Endothelial cell of umbilical vein (primary cell): ENCODE measurements at regions not wholly inside any gene's neighbourhood (a gene's known extent, or its start where the extent isn't known, plus 50 kb on each side); places are given as distances from the start of the nearest gene placed in this dataset.

Experiments used
- BruUV-seq: library from RNA; stranded (reverse); fragments of 400-500 nt; replicated peaks from 2 replicates; lab custom pipeline; 2021; lab: Mats Ljungman, UMichigan
- CTCF ChIA-PET: fragments of 300-600, 350-600 bp; sonication (Branson Sonifier 250); formaldehyde crosslinking; loops from one replicate; lab custom pipeline; 2021; ENCODE audit warnings: antibody characterized with exemption, inconsistent platforms; lab: Charles Lee
- POLR2A ChIA-PET: fragments of 300-600, 350-600 bp; sonication (Branson Sonifier 250); formaldehyde crosslinking; loops from one replicate; lab custom pipeline; 2021; ENCODE audit warnings: antibody characterized with exemption, inconsistent platforms; lab: Charles Lee
- DNase-seq: peaks from one replicate; pipeline ENCODE4 v3.0.0-alpha.2; 2011; ENCODE audit warnings: low read depth, low spot score
- FAIRE-seq: peaks from 2 replicates; lab custom pipeline; 2011; peaks lifted over from hg19 to GRCh38; lab: Jason Lieb, UNC
- H2AFZ ChIP-seq: 2 replicates; pipeline ENCODE4 v1.6.0; 2012; ENCODE audit warnings: low read depth, low read length, control low read depth, inconsistent platforms
- H3K27ac ChIP-seq: 2 replicates; pipeline ENCODE4 v1.5.1; 2011; ENCODE audit warnings: low read depth, mild to moderate bottlenecking, control low read depth, low read length, moderate library complexity; ENCODE audit not compliant: insufficient read depth
- H3K27me3 ChIP-seq, 2 experiments: 2 replicates each; pipeline versions ENCODE4 v1.6.0 to v1.6.1; 2011; ENCODE audit warnings: low read length in 2 of 2, mixed read lengths in 1 of 2; ENCODE audit not compliant: control insufficient read depth in 2 of 2, insufficient read depth in 2 of 2
- H3K36me3 ChIP-seq, 2 experiments: 2 replicates in 1 of 2; 3 replicates in 1 of 2; pipeline ENCODE4 v1.5.1; 2011; ENCODE audit warnings: low read length in 2 of 2, mild to moderate bottlenecking in 1 of 2, moderate library complexity in 1 of 2; ENCODE audit not compliant: control insufficient read depth in 2 of 2, insufficient read depth in 2 of 2; ENCODE audit errors: extremely low read depth in 1 of 2
- H3K4me1 ChIP-seq: 3 replicates; pipeline ENCODE4 v1.5.1; 2011; ENCODE audit warnings: mild to moderate bottlenecking, low read length; ENCODE audit not compliant: control insufficient read depth, insufficient read depth; ENCODE audit errors: extremely low read depth
- H3K4me2 ChIP-seq: 2 replicates; pipeline ENCODE4 v1.6.1; 2011; ENCODE audit warnings: low read length, control low read depth, mixed read lengths; ENCODE audit not compliant: insufficient read depth
- H3K4me3 ChIP-seq, 3 experiments: fragments of 200-600 bp in 1 of 3; sonication (generic), shearing (Covaris generic) in 1 of 3; replicated peaks in 1 of 3; 2 replicates each; pipeline ENCODE4 v1.5.1; 2011 to 2016; ENCODE audit warnings: control low read depth in 3 of 3, low read length in 3 of 3, mild to moderate bottlenecking in 2 of 3, inconsistent platforms in 1 of 3, low read depth in 1 of 3, moderate library complexity in 1 of 3; ENCODE audit not compliant: insufficient read depth in 1 of 3
- H3K79me2 ChIP-seq: 2 replicates; pipeline ENCODE4 v1.6.0; 2012; ENCODE audit warnings: low read length, inconsistent platforms; ENCODE audit not compliant: control insufficient read depth, insufficient read depth
- H3K9ac ChIP-seq: replicated peaks from 2 replicates; pipeline ENCODE3; 2011; ENCODE audit warnings: low read length, control low read depth; ENCODE audit not compliant: insufficient read depth; ENCODE audit errors: extremely low read depth
- H3K9me1 ChIP-seq: replicated peaks from 3 replicates; pipeline ENCODE4 v1.6.0; 2011; ENCODE audit warnings: mild to moderate bottlenecking, low read length; ENCODE audit not compliant: control insufficient read depth, insufficient read depth; ENCODE audit errors: extremely low read depth
- H3K9me3 ChIP-seq: replicated peaks from 2 replicates; pipeline ENCODE4 v1.5.1; 2012; ENCODE audit warnings: low read length, inconsistent platforms; ENCODE audit not compliant: control insufficient read depth, insufficient read depth
- H4K20me1 ChIP-seq: replicated peaks from 2 replicates; pipeline ENCODE3; 2011; ENCODE audit warnings: mild to moderate bottlenecking, low read length; ENCODE audit not compliant: control insufficient read depth, insufficient read depth; ENCODE audit errors: extremely low read depth
- EZH2 ChIP-seq: IDR thresholded peaks from 2 replicates; pipeline ENCODE4 v1.6.1; 2012; ENCODE audit warnings: borderline replicate concordance, low read depth, mild to moderate bottlenecking, moderate library complexity, low read length, inconsistent platforms; ENCODE audit not compliant: severe bottlenecking
- FOS ChIP-seq: IDR thresholded peaks from 2 replicates; pipeline ENCODE4 v1.6.1; 2011; ENCODE audit warnings: mild to moderate bottlenecking, low read length, moderate library complexity, borderline replicate concordance; ENCODE audit not compliant: insufficient read depth
- GATA2 ChIP-seq: IDR thresholded peaks from 2 replicates; pipeline ENCODE4 v1.7.0; 2011; ENCODE audit warnings: low read depth, mild to moderate bottlenecking, moderate library complexity, mixed read lengths, low read length; ENCODE audit not compliant: insufficient read length, insufficient read depth
- JUN ChIP-seq: IDR thresholded peaks from 2 replicates; pipeline ENCODE4 v1.6.1; 2011; ENCODE audit warnings: borderline replicate concordance, low read depth; ENCODE audit not compliant: insufficient read length, insufficient read depth
- MYC ChIP-seq: IDR thresholded peaks from one replicate; pipeline ENCODE4 v1.6.1; 2011; ENCODE audit warnings: mild to moderate bottlenecking, low read depth, low read length
- POLR2A ChIP-seq: IDR thresholded peaks from 2 replicates; pipeline ENCODE4 v1.6.1; 2012; ENCODE audit warnings: low read depth, mild to moderate bottlenecking, control low read depth, low read length
- POLR2AphosphoS5 ChIP-seq: IDR thresholded peaks from 2 replicates; pipeline ENCODE4 v1.6.1; 2012; ENCODE audit warnings: low read depth, mild to moderate bottlenecking, control low read depth, low read length, moderate library complexity; ENCODE audit not compliant: insufficient read depth
- dilution Hi-C: fragments of 300-500 bp; cut with MboI; formaldehyde crosslinking; loops from one replicate; pipeline ENCODE4 v1.15.0; 2019; ENCODE audit warnings: low sequenced_read_pairs; ENCODE audit not compliant: extremely low pct_ligation_motif_present
- intact Hi-C: fragments of 100-400 bp; cut with micrococcal nuclease; formaldehyde crosslinking; loops from one replicate; pipeline ENCODE4 v1.10.0; 2022
- TF ChIP-seq, protein P1 (sequence below), 2 donors: IDR thresholded peaks; 1 replicate in 1 of 2; 2 replicates in 1 of 2; pipeline ENCODE4 v1.5.1; 2011; ENCODE audit warnings: low read length in 2 of 2, mild to moderate bottlenecking in 2 of 2, moderate library complexity in 2 of 2, control low read depth in 1 of 2, inconsistent platforms in 1 of 2, low read depth in 1 of 2; ENCODE audit not compliant: insufficient read depth in 1 of 2; ENCODE audit errors: extremely low read depth in 1 of 2
- TF ChIP-seq, protein P2 (sequence below): IDR thresholded peaks from 2 replicates; pipeline ENCODE4 v1.6.1; 2011; ENCODE audit not compliant: insufficient read depth, insufficient read length

DNA sequence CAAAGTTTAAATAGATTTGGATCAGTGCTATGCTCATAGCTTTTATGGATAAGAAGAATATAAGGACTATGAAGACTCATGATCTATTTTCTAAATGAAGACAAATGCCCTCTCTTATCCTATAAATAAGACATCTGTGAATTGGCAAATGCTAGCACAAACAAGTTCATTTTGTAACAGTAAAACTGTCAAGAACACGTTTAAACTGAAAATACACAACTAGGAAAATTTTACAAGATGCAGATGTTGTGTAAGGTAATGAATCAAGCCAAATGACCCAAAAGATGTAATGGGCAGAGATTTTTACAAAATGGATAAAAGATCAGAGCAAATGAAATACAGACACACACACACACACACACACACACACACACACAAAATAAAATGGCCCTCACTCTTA, 180.5 kb downstream of the MOXD1 start:
- DNase-seq = no peak
- no peak overlapping the region for H3K9ac ChIP-seq
- no peak overlapping the region for H2AFZ ChIP-seq
- H3K4me1 ChIP-seq = peaks cover 5% of the 10 kb centered on the region
- CTCF ChIA-PET = interaction anchor here (1.2 to 2.1 kb wide), 4 partner anchors 59 to 298 kb away, joined by 4 to 17 read pairs (median 6); no protein-coding TSS in a partner anchor
- intact Hi-C loops = no loop called here
- no peak for FAIRE-seq
- H3K4me2 ChIP-seq = no peak overlapping the region
- H3K27ac ChIP-seq = no peak overlapping the region
- no TSS peak for BruUV-seq
- no peaks in the 10 kb centered on the region for H3K27me3 ChIP-seq
- H3K79me2 ChIP-seq = no peaks in the 10 kb centered on the region
- H3K9me1 ChIP-seq = no peaks in the 10 kb centered on the region
- H3K4me3 ChIP-seq = no peak overlapping the region
- POLR2A ChIA-PET = interaction anchor here (0.8 kb wide), 1 partner anchor 269 kb away, joined by 4 read pairs; the partner anchor contains the start of gene CCN2
- dilution Hi-C loops = no loop called here
- TF ChIP-seq FOS = no peak
- TF ChIP-seq POLR2AphosphoS5 = no peak
- TF ChIP-seq, protein P1, sequence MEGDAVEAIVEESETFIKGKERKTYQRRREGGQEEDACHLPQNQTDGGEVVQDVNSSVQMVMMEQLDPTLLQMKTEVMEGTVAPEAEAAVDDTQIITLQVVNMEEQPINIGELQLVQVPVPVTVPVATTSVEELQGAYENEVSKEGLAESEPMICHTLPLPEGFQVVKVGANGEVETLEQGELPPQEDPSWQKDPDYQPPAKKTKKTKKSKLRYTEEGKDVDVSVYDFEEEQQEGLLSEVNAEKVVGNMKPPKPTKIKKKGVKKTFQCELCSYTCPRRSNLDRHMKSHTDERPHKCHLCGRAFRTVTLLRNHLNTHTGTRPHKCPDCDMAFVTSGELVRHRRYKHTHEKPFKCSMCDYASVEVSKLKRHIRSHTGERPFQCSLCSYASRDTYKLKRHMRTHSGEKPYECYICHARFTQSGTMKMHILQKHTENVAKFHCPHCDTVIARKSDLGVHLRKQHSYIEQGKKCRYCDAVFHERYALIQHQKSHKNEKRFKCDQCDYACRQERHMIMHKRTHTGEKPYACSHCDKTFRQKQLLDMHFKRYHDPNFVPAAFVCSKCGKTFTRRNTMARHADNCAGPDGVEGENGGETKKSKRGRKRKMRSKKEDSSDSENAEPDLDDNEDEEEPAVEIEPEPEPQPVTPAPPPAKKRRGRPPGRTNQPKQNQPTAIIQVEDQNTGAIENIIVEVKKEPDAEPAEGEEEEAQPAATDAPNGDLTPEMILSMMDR (IDR thresholded peaks at IDR 0.05; ENCODE audit: extremely low read depth in 1 of 2, insufficient read depth in 1 of 2, low read depth in 1 of 2, low read length in 2 of 2) = no peak
- TF ChIP-seq MYC = no peak
- TF ChIP-seq GATA2 = no peak
- H3K9me3 ChIP-seq = no peaks in the 10 kb centered on the region
- H4K20me1 ChIP-seq = no peaks in the 10 kb centered on the region
- H3K36me3 ChIP-seq = no peaks in the 10 kb centered on the region

DNA sequence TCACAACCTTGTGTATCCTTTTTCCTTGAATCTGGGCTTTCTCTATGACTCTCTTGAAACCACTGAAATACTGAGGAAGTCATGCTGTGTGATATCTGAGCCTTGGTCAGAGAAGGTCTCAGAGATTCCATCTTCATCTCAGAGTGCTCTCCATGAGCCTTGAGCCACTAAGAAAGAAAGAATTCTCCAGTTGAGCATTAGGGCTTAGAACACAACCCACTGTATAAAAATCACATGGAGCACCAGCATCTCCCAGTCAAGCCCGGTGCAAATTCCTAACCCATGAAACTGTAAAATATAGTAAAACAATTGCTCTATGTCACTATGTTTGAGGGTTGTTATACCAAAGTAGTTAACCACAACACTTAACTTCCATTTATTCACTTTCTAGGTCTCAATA, 181.4 kb downstream of the MOXD1 start:
- Histone ChIP-seq H3K4me3 (no peak overlapping the region), H3K27me3 (no peaks in the 10 kb centered on the region), H2AFZ (no peak overlapping the region), H3K79me2 (no peaks in the 10 kb centered on the region), H4K20me1 (no peaks in the 10 kb centered on the region), H3K36me3 (no peaks in the 10 kb centered on the region), H3K4me1 (peaks cover 5% of the 10 kb centered on the region), H3K9me3 (no peaks in the 10 kb centered on the region), H3K9ac (no peak overlapping the region), H3K4me2 (no peak overlapping the region), H3K27ac (no peak overlapping the region), H3K9me1 (no peaks in the 10 kb centered on the region)
- intact Hi-C loops (loop anchor here (2.0 kb wide), 1 partner anchor 135 kb away; no protein-coding TSS in a partner anchor), dilution Hi-C loops (no loop called here)
- FAIRE-seq = no peak
- no peak for DNase-seq
- TF ChIP-seq, protein P1 (IDR thresholded peaks at IDR 0.05; ENCODE audit: extremely low read depth in 1 of 2, insufficient read depth in 1 of 2, low read depth in 1 of 2, low read length in 2 of 2) = no peak
- no peak for TF ChIP-seq JUN
- no peak for TF ChIP-seq MYC
- no peak for TF ChIP-seq FOS
- no peak for TF ChIP-seq GATA2
- no peak for TF ChIP-seq POLR2AphosphoS5
- TF ChIP-seq POLR2A = no peak
- TF ChIP-seq, protein P2, sequence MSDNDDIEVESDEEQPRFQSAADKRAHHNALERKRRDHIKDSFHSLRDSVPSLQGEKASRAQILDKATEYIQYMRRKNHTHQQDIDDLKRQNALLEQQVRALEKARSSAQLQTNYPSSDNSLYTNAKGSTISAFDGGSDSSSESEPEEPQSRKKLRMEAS = no peak
- no peak for TF ChIP-seq EZH2
- CTCF ChIA-PET = interaction anchor here (2.4 kb wide), 2 partner anchors 260 to 294 kb away, joined by 59 to 148 read pairs; no protein-coding TSS in a partner anchor
- BruUV-seq = no TSS peak
- POLR2A ChIA-PET = no interaction called here
